ENCODE measurements at regions not wholly inside any gene's neighbourhood (a gene's known extent, or its start where the extent isn't known, plus 50 kb on each side); places are given as distances from the start of the nearest gene placed in this dataset.

DNA sequence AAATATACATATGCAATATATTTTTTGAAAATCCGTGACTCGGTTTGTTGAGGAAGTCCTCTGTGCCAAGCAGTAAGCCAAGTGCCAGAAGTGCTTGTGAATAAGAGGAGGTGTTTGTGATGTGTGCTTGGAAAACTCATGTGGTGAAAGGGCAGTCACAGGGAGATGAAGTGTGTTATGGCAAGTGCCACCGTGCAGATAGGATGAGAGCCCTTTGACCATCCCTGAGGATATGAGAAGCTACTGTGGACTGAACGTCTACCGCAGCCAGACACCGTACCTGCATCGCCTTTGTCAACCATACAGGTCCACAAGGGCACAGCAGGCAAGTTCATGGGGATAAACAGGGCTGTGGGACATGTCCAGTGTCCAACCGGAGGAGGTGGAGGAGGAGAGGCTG is 288.9 kb upstream of the MYT1L start:
- BruUV-seq (replicated peaks) = no TSS peak
- H4K91ac ChIP-seq (ENCODE audit: insufficient read depth, low read depth, low read length) = no peak overlapping the region
- no peaks in the 10 kb centered on the region for H3K27me3 ChIP-seq (ENCODE audit: control insufficient read depth, insufficient read depth, low read length)
- no peak overlapping the region for H3K9ac ChIP-seq (ENCODE audit: low read depth, low read length)
- H3K9me1 ChIP-seq (ENCODE audit: insufficient read depth, low read length) = no peaks in the 10 kb centered on the region
- no peak overlapping the region for H4K5ac ChIP-seq (ENCODE audit: low read depth, low read length)
- no peak overlapping the region for H4K8ac ChIP-seq (ENCODE audit: low read depth in 2 of 2, low read length in 2 of 2)
- no peak overlapping the region for H2AK5ac ChIP-seq (ENCODE audit: low read depth, low read length)
- no peak overlapping the region for H2BK5ac ChIP-seq (ENCODE audit: low read depth, low read length, poor library complexity, severe bottlenecking)
- H2BK20ac ChIP-seq (ENCODE audit: low read depth, low read length) = no peak overlapping the region
- H3K4me3 ChIP-seq (ENCODE audit: insufficient read depth, low read depth, low read length) = no peak overlapping the region
- H2BK15ac ChIP-seq (ENCODE audit: low read depth, low read length) = no peak overlapping the region
- no peaks in the 10 kb centered on the region for H4K20me1 ChIP-seq (ENCODE audit: insufficient read depth, low read length)
- H3K27ac ChIP-seq (ENCODE audit: insufficient read depth, low read length) = no peak overlapping the region
- peaks cover 12% of the 10 kb centered on the region for H3K9me3 ChIP-seq (ENCODE audit: control insufficient read depth, insufficient read depth, low read length)
- no peak overlapping the region for H2AFZ ChIP-seq (replicated peaks; ENCODE audit: low read length, poor library complexity)
- ATAC-seq (ENCODE audit: low read depth) (no peak), DNase-seq (no peak)
- intact Hi-C loops (cut with micrococcal nuclease) = no loop called here
- H3K4ac ChIP-seq (ENCODE audit: low read depth, low read length) = no peak overlapping the region
- no peak overlapping the region for H2AK9ac ChIP-seq (replicated peaks; ENCODE audit: low read depth, low read length, poor library complexity)
- ChIA-PET CTCF (no interaction called here), POLR2A (ENCODE audit: unreplicated experiment) (no interaction called here)
- H3K79me1 ChIP-seq (ENCODE audit: low read depth in 1 of 2, low read length in 2 of 2) = no peaks in the 10 kb centered on the region
- dilution Hi-C loops (cut with HindIII; ENCODE audit: low sequenced_read_pairs, unreplicated experiment) = no loop called here
- in situ Hi-C loops (cut with MboI; ENCODE audit: low sequenced_read_pairs) = no loop called here
- no peaks in the 10 kb centered on the region for H3K36me3 ChIP-seq (ENCODE audit: control insufficient read depth, insufficient read depth, low read length)
- H2BK120ac ChIP-seq (ENCODE audit: low read depth, low read length) = no peak overlapping the region
- H3K14ac ChIP-seq (replicated peaks; ENCODE audit: low read depth, low read length) = no peak overlapping the region
- no peak overlapping the region for H3K18ac ChIP-seq (ENCODE audit: low read depth, low read length)
- H3K56ac ChIP-seq (ENCODE audit: extremely low read depth, insufficient read depth, low read length) = no peak overlapping the region
- H3K4me1 ChIP-seq (ENCODE audit: control insufficient read depth, insufficient read depth, low read length) = no peaks in the 10 kb centered on the region
- no peak for TF ChIP-seq RFX5 (IDR thresholded peaks at IDR 0.05; ENCODE audit: low read depth, low read length)
- TF ChIP-seq NFE2L2 (IDR thresholded peaks at IDR 0.05; ENCODE audit: low read depth, low read length) = no peak
- TF ChIP-seq SMC3 (IDR thresholded peaks at IDR 0.05; ENCODE audit: low read depth, low read length) = no peak
- TF ChIP-seq CEBPB (IDR thresholded peaks at IDR 0.05; ENCODE audit: low read depth, low read length) = no peak
- TF ChIP-seq RCOR1 (IDR thresholded peaks at IDR 0.05; ENCODE audit: insufficient replicate concordance, low read length) = no peak
- TF ChIP-seq USF2 (IDR thresholded peaks at IDR 0.05; ENCODE audit: low read depth, low read length) = no peak
- no peak for TF ChIP-seq BHLHE40 (IDR thresholded peaks at IDR 0.05; ENCODE audit: low read depth, low read length)
- TF ChIP-seq RAD21 (IDR thresholded peaks at IDR 0.05; ENCODE audit: low read length) = no peak
- TF ChIP-seq MAFK (IDR thresholded peaks at IDR 0.05; ENCODE audit: low read depth, low read length) = no peak
- TF ChIP-seq, protein P1, sequence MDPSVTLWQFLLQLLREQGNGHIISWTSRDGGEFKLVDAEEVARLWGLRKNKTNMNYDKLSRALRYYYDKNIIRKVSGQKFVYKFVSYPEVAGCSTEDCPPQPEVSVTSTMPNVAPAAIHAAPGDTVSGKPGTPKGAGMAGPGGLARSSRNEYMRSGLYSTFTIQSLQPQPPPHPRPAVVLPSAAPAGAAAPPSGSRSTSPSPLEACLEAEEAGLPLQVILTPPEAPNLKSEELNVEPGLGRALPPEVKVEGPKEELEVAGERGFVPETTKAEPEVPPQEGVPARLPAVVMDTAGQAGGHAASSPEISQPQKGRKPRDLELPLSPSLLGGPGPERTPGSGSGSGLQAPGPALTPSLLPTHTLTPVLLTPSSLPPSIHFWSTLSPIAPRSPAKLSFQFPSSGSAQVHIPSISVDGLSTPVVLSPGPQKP (IDR thresholded peaks at IDR 0.05; ENCODE audit: borderline replicate concordance, low read depth, low read length) = no peak
- TF ChIP-seq MAZ (IDR thresholded peaks at IDR 0.05; ENCODE audit: borderline replicate concordance, low read depth, low read length) = no peak
- TF ChIP-seq MXI1 (IDR thresholded peaks at IDR 0.05; ENCODE audit: borderline replicate concordance, low read depth, low read length) = no peak
- TF ChIP-seq FOS (IDR thresholded peaks at IDR 0.05; ENCODE audit: low read depth, low read length) = no peak
- no peak overlapping the region for H3K4me2 ChIP-seq (ENCODE audit: low read depth, low read length)
- no peak overlapping the region for H3K23ac ChIP-seq (ENCODE audit: low read depth, low read length)
- no CpG with 5 or more reads among the region's 8 CpGs for WGBS, 2 experiments (ENCODE audit: extremely low coverage in 2 of 2, insufficient read length in 1 of 2)
